Stomach (tissue), 8 donors: ENCODE measurements at regions not wholly inside any gene's neighbourhood (a gene's known extent, or its start where the extent isn't known, plus 50 kb on each side); places are given as distances from the start of the nearest gene placed in this dataset.
A peak's percentile ranks its signal among the peaks of the same experiment; 100 is the strongest.

ENCODE experiments used
- DNase-seq, 2 donors: peaks; one replicate each; pipeline versions ENCODE4 v3.0.0 to v3.0.0-alpha.2; 2013 to 2019
- H3K27ac ChIP-seq, 5 donors: fragments of 200-600 bp in 4 of 5; sonication (generic) in 4 of 5; one replicate each; pipeline ENCODE4 v1.5.1; 2013 to 2019; ENCODE audit warnings: mild to moderate bottlenecking in 1 of 5, moderate library complexity in 1 of 5
- H3K27me3 ChIP-seq, 3 donors: fragments of 200-600 bp; sonication (generic); one replicate each; pipeline ENCODE4 v1.5.1; 2017 to 2019; ENCODE audit warnings: mixed run types in 1 of 3
- H3K36me3 ChIP-seq, 4 donors: fragments of 200-600 bp; sonication (generic); 1 replicate in 3 of 4; 2 replicates in 1 of 4; pipeline ENCODE4 v1.5.1; 2016 to 2019
- H3K4me1 ChIP-seq, 4 donors: fragments of 200-600 bp; sonication (generic); one replicate each; pipeline ENCODE4 v1.5.1; 2016 to 2019
- H3K4me3 ChIP-seq, 4 donors: fragments of 200-600 bp; sonication (generic) in 3 of 4; one replicate each; pipeline ENCODE4 v1.5.1; 2016 to 2019; ENCODE audit warnings: mild to moderate bottlenecking in 1 of 4
- H3K9me3 ChIP-seq, 4 donors: fragments of 200-600 bp; sonication (generic); one replicate each; pipeline ENCODE4 v1.5.1; 2016 to 2019
- EP300 ChIP-seq: sonication (generic); formaldehyde crosslinking; IDR thresholded peaks from one replicate; pipeline ENCODE4 v1.6.1; 2017; ENCODE audit warnings: antibody characterized with exemption
- POLR2A ChIP-seq, 4 donors: fragments of 450-650 bp; IDR thresholded peaks; one replicate each; pipeline ENCODE4 v1.6.1; 2016; ENCODE audit warnings: antibody characterized with exemption in 4 of 4, control low read depth in 2 of 4, mild to moderate bottlenecking in 1 of 4, moderate library complexity in 1 of 4
- POLR2AphosphoS5 ChIP-seq, 3 donors: sonication (generic); formaldehyde crosslinking; IDR thresholded peaks; one replicate each; pipeline ENCODE4 v1.6.1; 2016; ENCODE audit warnings: antibody characterized with exemption in 3 of 3
- WGBS, 5 donors: extraction: QIAGEN DNeasy Blood & Tissue Kit in 3 of 5; methylation state at CpG; one replicate each; pipeline versions ENCODE4 v1.1.5 to v1.1.7; 2013 to 2018; 5-methylcytosine and 5-hydroxymethylcytosine counted together
- intact Hi-C: fragments of 100-400 bp; cut with DNase I; formaldehyde crosslinking; loops from one replicate; pipeline ENCODE4 v1.15.1; 2023; ENCODE audit warnings: low total_unique reads
- TF ChIP-seq, protein P1 (sequence below), 7 experiments: fragments of 450-650 bp in 4 of 7; fragments of 200-600 bp in 3 of 7; sonication (generic) in 3 of 7; IDR thresholded peaks; one replicate each; pipeline ENCODE4 v1.5.1; 2016 to 2019; ENCODE audit warnings: antibody characterized with exemption in 7 of 7, control low read depth in 2 of 7, mild to moderate bottlenecking in 1 of 7
- donor health status: healthy with polysubstance abuse.
- donor health status: Bipolar disorder and iron deficiency.
- donor health status: healthy.

- no peak for DNase-seq
- Histone ChIP-seq H3K36me3 (no peaks in the 10 kb centered on the region), H3K9me3 (no peaks in the 10 kb centered on the region), H3K27ac (peak overlapping the region in 1 of 5 donors; percentile 50), H3K4me1 (peaks cover 0 to 9% (median 4%) of the 10 kb centered on the region in 4 donors), H3K27me3 (peaks cover 0 to 12% (median 0%) of the 10 kb centered on the region in 3 donors), H3K4me3 (no peak overlapping the region)
- 91 to 94% (median 94%) methylated on average over 7 of the region's 7 CpGs for WGBS, 5 donors
- intact Hi-C loops = no loop called here
- no peak for TF ChIP-seq POLR2AphosphoS5 (IDR thresholded peaks at IDR 0.05)
- no peak for TF ChIP-seq POLR2A (IDR thresholded peaks at IDR 0.05)
- TF ChIP-seq EP300 = no peak
Observed at GRCh38 chr1:43057567-43057966, 98.9 kb upstream of the SLC2A1 start.

DNA sequence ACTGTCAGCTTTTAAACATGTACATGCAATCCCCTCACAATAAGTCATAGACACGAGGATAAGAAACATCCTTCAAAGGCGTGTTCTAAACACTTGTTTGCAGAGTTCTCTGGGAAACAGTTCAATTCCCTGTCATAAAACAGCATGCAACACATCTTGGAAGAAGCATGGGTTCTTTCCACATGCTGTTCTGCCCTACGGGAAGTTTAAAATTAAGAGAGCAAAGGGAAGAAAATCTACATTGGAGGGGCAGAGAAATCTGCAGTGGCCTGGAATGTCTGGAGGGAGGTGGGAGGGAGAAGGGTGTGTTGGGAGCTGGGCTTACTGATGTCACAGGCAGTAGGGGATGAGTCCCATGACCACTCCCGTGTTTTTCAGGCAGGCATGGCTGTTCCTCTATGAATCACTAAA lies 98.3 kb upstream of the SLC2A1 start:
- peak overlapping the region in 1 of 5 donors; percentile 50 for H3K27ac ChIP-seq
- H3K9me3 ChIP-seq = no peaks in the 10 kb centered on the region
- intact Hi-C loops = no loop called here
- no peaks in the 10 kb centered on the region for H3K36me3 ChIP-seq
- no peak overlapping the region for H3K4me3 ChIP-seq
- TF ChIP-seq, protein P1, sequence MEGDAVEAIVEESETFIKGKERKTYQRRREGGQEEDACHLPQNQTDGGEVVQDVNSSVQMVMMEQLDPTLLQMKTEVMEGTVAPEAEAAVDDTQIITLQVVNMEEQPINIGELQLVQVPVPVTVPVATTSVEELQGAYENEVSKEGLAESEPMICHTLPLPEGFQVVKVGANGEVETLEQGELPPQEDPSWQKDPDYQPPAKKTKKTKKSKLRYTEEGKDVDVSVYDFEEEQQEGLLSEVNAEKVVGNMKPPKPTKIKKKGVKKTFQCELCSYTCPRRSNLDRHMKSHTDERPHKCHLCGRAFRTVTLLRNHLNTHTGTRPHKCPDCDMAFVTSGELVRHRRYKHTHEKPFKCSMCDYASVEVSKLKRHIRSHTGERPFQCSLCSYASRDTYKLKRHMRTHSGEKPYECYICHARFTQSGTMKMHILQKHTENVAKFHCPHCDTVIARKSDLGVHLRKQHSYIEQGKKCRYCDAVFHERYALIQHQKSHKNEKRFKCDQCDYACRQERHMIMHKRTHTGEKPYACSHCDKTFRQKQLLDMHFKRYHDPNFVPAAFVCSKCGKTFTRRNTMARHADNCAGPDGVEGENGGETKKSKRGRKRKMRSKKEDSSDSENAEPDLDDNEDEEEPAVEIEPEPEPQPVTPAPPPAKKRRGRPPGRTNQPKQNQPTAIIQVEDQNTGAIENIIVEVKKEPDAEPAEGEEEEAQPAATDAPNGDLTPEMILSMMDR (IDR thresholded peaks at IDR 0.05) = no peak
- TF ChIP-seq POLR2AphosphoS5 (IDR thresholded peaks at IDR 0.05) (no peak), EP300 (no peak), POLR2A (IDR thresholded peaks at IDR 0.05) (no peak)
- peak in 1 of 2 donors; percentile 83 for DNase-seq
- WGBS, 5 donors = 48 to 67% (median 59%) methylated on average over 4 of the region's 4 CpGs
- peaks cover 0 to 12% (median 0%) of the 10 kb centered on the region in 3 donors for H3K27me3 ChIP-seq
- peaks cover 0 to 9% (median 4%) of the 10 kb centered on the region in 4 donors for H3K4me1 ChIP-seq

DNA sequence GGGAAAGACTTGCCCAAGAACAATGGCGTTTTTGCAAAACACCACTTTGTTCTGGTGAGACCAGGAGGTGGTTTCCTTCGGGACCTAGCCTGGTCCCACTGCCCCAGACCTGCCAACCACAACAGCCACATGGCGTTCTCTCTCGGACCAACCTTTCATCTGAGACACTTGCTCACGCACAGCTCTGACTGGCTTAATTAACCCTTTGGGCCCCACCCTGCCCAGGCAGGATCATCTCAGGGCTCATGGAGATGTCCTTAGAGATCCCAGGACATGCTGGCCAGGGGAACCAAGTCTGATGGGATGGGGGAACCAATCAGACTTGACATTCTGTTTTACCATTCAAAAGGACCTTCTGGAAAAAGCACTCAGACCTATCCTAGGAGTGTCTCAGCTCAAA lies 97.8 kb upstream of the SLC2A1 start:
- peaks cover 0 to 9% (median 4%) of the 10 kb centered on the region in 4 donors for H3K4me1 ChIP-seq
- no peak for TF ChIP-seq POLR2AphosphoS5 (IDR thresholded peaks at IDR 0.05)
- TF ChIP-seq, protein P1 (IDR thresholded peaks at IDR 0.05) = no peak
- no peak for TF ChIP-seq EP300
- no peak for TF ChIP-seq POLR2A (IDR thresholded peaks at IDR 0.05)
- H3K27ac ChIP-seq = peak overlapping the region in 1 of 5 donors; percentile 50
- no peaks in the 10 kb centered on the region for H3K36me3 ChIP-seq
- intact Hi-C loops = no loop called here
- no peak for DNase-seq
- H3K27me3 ChIP-seq = peaks cover 0 to 12% (median 0%) of the 10 kb centered on the region in 3 donors
- WGBS, 5 donors = 49 to 63% (median 55%) methylated on average over 5 of the region's 5 CpGs
- no peaks in the 10 kb centered on the region for H3K9me3 ChIP-seq
- H3K4me3 ChIP-seq = no peak overlapping the region

GRCh38 chr1:43054961-43055360 lies 96.3 kb upstream of the SLC2A1 start:
- WGBS, 5 donors = 86 to 92% (median 90%) methylated on average over 2 of the region's 2 CpGs
- H3K27me3 ChIP-seq = peaks cover 0 to 12% (median 0%) of the 10 kb centered on the region in 3 donors
- H3K36me3 ChIP-seq = no peaks in the 10 kb centered on the region
- TF ChIP-seq, protein P1 (IDR thresholded peaks at IDR 0.05) = no peak
- TF ChIP-seq EP300 = no peak
- TF ChIP-seq POLR2A (IDR thresholded peaks at IDR 0.05) = no peak
- no peak for TF ChIP-seq POLR2AphosphoS5 (IDR thresholded peaks at IDR 0.05)
- intact Hi-C loops = no loop called here
- no peak overlapping the region for H3K27ac ChIP-seq
- H3K4me3 ChIP-seq = no peak overlapping the region
- DNase-seq = no peak
- H3K4me1 ChIP-seq = peaks cover 0 to 9% (median 4%) of the 10 kb centered on the region in 4 donors
- no peaks in the 10 kb centered on the region for H3K9me3 ChIP-seq

GRCh38 chr1:43052786-43053439 lies 94.2 kb upstream of the SLC2A1 start:
- no peak for DNase-seq
- Histone ChIP-seq H3K27me3 (no peaks in the 10 kb centered on the region), H3K4me3 (no peak overlapping the region), H3K9me3 (no peaks in the 10 kb centered on the region), H3K4me1 (peaks cover 0 to 3% (median 0%) of the 10 kb centered on the region in 4 donors), H3K27ac (no peak overlapping the region), H3K36me3 (no peaks in the 10 kb centered on the region)
- intact Hi-C loops = no loop called here
- 63 to 72% (median 68%) methylated on average over 2 of the region's 2 CpGs for WGBS, 5 donors
- TF ChIP-seq POLR2A (IDR thresholded peaks at IDR 0.05) (no peak), EP300 (no peak), POLR2AphosphoS5 (IDR thresholded peaks at IDR 0.05) (no peak)
- TF ChIP-seq, protein P1 (IDR thresholded peaks at IDR 0.05) = no peak
